Omental fat pad (tissue), 3 donors: ENCODE measurements at regions not wholly inside any gene's neighbourhood (a gene's known extent, or its start where the extent isn't known, plus 50 kb on each side); places are given as distances from the start of the nearest gene placed in this dataset.

Experiments used
- ATAC-seq: fragments of 150-250 bp; one replicate; pipeline ENCODE4 v1.9.1; 2016; ENCODE audit warnings: mild to moderate bottlenecking, moderate library complexity; ENCODE audit not compliant: low FRiP score
- DNase-seq: peaks from one replicate; pipeline ENCODE4 v3.0.0-alpha.2; 2019; ENCODE audit warnings: low spot score
- TF ChIP-seq, protein P1 (sequence below), 3 donors: fragments of 450-650 bp; IDR thresholded peaks; one replicate each; pipeline ENCODE4 v1.5.1; 2016 to 2017; ENCODE audit warnings: antibody characterized with exemption in 3 of 3, mild to moderate bottlenecking in 3 of 3, moderate library complexity in 2 of 3

DNA sequence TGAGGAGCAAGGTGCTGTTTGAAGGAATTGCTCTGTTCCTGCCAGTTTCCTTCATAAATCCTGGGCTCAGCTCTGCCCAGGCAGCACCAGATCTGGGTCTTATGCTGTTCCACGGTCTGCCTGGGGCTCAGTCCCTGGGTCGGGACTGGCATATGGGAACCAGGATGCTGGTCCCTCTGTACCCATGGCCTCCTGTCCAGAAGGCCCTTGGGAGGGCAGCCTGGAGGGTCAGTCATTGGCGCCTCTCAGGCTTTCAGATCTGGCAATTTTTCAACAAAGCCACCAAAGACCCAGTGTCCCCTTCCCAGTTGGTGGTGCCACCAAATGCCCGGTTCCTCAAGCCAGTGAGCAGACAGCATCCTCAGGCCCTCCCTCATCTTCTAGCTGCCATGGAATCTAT, 232.7 kb upstream of the SULF2 start:
- TF ChIP-seq, protein P1, sequence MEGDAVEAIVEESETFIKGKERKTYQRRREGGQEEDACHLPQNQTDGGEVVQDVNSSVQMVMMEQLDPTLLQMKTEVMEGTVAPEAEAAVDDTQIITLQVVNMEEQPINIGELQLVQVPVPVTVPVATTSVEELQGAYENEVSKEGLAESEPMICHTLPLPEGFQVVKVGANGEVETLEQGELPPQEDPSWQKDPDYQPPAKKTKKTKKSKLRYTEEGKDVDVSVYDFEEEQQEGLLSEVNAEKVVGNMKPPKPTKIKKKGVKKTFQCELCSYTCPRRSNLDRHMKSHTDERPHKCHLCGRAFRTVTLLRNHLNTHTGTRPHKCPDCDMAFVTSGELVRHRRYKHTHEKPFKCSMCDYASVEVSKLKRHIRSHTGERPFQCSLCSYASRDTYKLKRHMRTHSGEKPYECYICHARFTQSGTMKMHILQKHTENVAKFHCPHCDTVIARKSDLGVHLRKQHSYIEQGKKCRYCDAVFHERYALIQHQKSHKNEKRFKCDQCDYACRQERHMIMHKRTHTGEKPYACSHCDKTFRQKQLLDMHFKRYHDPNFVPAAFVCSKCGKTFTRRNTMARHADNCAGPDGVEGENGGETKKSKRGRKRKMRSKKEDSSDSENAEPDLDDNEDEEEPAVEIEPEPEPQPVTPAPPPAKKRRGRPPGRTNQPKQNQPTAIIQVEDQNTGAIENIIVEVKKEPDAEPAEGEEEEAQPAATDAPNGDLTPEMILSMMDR (IDR thresholded peaks at IDR 0.05) = no peak
- ATAC-seq = no peak

DNA sequence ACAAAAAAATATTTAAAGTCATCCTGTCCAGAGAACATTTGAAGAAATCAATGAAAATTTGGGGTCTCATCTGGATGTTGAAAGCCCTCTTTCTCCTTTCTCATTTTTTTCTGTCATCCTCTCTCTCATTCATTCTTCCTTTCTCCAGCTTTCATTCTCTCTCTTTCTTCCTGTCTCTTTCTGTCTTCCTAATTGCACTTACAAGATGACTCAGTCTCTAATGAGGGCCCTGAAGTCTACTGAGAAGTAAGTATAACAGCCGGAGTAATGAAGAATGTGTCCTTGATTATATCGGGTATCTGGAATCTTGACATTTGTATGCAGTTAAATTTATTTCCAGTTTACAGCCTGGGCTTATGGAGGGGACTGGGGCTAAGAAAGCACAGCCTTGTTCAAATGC, 232.2 kb upstream of the SULF2 start:
- TF ChIP-seq, protein P1 (IDR thresholded peaks at IDR 0.05) = no peak
- DNase-seq (no peak), ATAC-seq (no peak)

More for the DNA sequence above, 232.7 kb upstream of the SULF2 start:
- no peak for DNase-seq

DNA sequence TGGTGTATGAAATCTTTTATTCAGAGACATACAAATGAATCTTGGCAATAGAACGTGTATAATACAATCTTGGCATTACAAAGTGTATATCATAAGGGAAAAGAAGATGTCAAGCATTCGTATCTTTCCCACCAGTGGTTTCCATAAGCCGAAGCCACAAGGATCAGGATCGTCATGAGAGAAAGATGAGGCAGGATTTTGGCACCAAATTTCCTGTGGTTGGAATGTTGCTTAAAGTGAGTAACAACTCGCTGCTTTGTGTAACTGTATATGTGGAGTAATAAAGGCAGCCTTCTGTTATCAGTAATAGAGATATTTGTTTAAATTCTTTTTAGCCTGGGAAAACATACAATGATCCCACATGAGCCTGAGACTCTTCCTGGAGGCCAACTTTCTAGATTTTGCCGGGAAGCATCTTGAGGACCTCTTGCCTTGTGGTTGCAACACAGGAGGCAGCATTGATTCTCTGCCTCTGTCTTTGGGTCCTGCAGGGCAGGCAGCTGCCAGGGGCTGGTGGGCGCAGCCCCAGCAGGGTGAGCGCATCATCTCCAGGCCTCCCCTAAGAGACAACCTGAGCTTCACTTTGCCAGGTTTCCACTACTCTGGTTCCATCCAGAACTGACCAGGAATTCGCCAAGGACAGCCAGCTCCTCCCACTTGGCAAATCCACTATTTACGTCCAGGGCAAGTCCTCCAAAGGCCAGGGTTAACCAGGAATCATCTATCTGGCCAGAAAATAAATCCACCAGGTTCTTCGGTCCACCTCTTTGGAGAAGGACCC, 230.9 kb upstream of the SULF2 start:
- DNase-seq (no peak), ATAC-seq (peak; percentile 50)
- TF ChIP-seq, protein P1 (IDR thresholded peaks at IDR 0.05) = no peak

DNA sequence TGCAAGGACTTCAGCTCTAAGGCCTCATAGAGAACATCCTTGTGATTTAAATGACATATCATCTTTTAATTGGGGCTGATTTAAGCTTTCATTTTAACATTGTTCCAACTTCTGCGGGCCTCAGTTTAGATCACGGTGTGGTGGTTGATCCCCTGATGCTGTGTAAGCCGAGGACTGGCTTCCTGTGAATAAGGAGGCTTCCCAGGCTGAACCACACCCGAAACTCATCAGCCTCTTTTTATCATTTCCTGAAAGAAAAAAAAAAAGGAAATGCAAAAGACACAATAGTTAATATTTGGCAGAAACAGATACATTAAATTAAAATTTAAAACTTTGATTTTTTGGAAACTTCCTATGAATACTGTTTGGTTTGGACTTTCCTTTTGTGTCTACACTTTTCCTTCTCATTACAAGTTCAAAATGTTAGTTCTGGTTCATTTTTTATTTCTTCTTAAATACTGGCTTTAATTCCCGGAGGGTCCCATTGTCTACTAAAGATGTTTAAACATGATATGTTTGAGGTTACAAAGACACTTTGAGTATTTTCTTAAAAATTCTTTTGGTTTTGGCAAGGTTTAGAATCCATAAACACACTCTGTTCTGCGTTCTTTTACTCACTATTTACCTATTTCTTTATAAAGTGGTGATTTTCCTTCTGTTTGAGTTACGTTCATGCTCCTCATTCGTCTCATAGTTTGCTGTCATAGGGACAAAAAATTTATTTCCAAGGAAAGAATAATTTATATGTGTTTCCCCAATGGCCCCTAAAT, 230.0 kb upstream of the SULF2 start:
- DNase-seq = no peak
- TF ChIP-seq, protein P1 (IDR thresholded peaks at IDR 0.05) = no peak
- no peak for ATAC-seq

DNA sequence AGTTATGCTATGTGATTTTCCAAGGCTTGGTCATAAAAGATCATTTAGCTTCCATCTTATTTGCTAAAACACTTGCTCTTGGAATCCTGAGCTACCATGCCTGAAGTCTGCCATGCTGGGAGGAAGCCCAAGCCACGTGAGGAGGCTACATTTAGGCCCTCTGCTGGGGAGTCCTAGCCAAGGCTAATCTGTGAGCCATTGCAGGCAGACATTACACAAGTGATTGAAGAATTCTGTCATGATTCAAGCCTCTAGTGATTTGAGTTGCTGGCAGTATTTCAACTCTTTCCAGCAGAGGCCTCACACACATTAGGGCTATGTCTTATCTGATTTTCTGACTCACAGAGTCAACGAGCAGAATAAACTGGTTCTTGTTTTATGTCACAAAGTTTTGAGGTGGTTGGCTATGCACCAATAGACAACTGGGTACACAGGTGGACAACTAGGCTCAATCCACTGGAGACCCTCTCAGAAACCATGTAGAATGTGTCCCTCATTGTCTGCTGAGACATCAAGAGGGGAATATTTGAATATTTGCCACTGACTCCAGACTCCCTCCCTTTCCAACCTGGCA, 227.2 kb upstream of the SULF2 start:
- DNase-seq = no peak
- TF ChIP-seq, protein P1 (IDR thresholded peaks at IDR 0.05) = no peak
- no peak for ATAC-seq

DNA sequence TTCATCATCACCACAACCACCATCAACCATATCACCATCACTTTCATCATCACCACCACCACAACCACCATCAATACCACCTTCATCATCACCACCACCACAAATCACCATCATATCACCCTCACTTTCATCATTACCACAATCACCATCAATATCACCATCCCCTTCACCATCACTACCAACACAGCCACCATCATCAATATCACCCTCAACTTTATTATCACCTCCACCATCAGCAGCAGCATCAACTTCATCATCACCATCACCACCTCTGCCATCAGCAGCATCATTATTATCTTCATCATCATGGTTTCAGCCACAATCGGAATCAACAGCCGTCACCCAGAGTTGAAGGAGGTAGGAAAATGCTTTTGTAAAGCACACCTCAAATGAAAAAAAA, 225.7 kb upstream of the SULF2 start:
- TF ChIP-seq, protein P1 (IDR thresholded peaks at IDR 0.05) = no peak
- no peak for ATAC-seq
- DNase-seq = no peak
